Thyroid gland (tissue), 4 donors: ENCODE measurements at regions not wholly inside any gene's neighbourhood (a gene's known extent, or its start where the extent isn't known, plus 50 kb on each side); places are given as distances from the start of the nearest gene placed in this dataset.

Experiments used
- DNase-seq, 2 donors: peaks; one replicate each; pipeline ENCODE4 v3.0.0-alpha.2; 2019
- H3K27ac ChIP-seq, 3 donors: fragments of 200-600 bp; sonication (generic); 1 replicate in 2 of 3; 2 replicates in 1 of 3; pipeline ENCODE4 v1.5.1; 2016 to 2019; ENCODE audit warnings: mild to moderate bottlenecking in 1 of 3, moderate library complexity in 1 of 3
- H3K27me3 ChIP-seq: fragments of 200-600 bp; sonication (generic); one replicate; pipeline ENCODE4 v1.5.1; 2019
- H3K36me3 ChIP-seq, 2 donors: fragments of 200-600 bp; sonication (generic); one replicate each; pipeline ENCODE4 v1.5.1; 2016 to 2019
- H3K4me1 ChIP-seq, 2 donors: fragments of 200-600 bp; sonication (generic); one replicate each; pipeline ENCODE4 v1.5.1; 2017 to 2019
- H3K4me3 ChIP-seq, 3 donors: fragments of 200-600 bp; sonication (generic); replicated peaks in 1 of 3; 1 replicate in 2 of 3; 2 replicates in 1 of 3; pipeline ENCODE4 v1.5.1; 2016; ENCODE audit warnings: mild to moderate bottlenecking in 1 of 3
- H3K9me3 ChIP-seq: fragments of 200-600 bp; sonication (generic); one replicate; pipeline ENCODE4 v1.5.1; 2017
- CTCF ChIP-seq, 6 experiments: fragments of 200-600 bp in 3 of 6; fragments of 450-650 bp in 3 of 6; sonication (generic) in 3 of 6; IDR thresholded peaks; one replicate each; pipeline ENCODE4 v1.5.1; 2016 to 2019; ENCODE audit warnings: antibody characterized with exemption in 6 of 6, mild to moderate bottlenecking in 2 of 6, inconsistent platforms in 1 of 6, moderate library complexity in 1 of 6
- POLR2A ChIP-seq, 2 donors: fragments of 450-650 bp; IDR thresholded peaks; one replicate each; pipeline ENCODE4 v1.6.1; 2017; ENCODE audit warnings: antibody characterized with exemption in 2 of 2, mild to moderate bottlenecking in 2 of 2, moderate library complexity in 1 of 2
- WGBS, 2 donors: methylation state at CpG; one replicate each; pipeline ENCODE4 v1.1.5; 2017; 5-methylcytosine and 5-hydroxymethylcytosine counted together
- intact Hi-C: fragments of 100-400 bp; cut with DNase I; formaldehyde crosslinking; loops from one replicate; pipeline ENCODE4 v1.15.1; 2023

- WGBS, 2 donors, result 60 to 72% methylated on average over 3 of the region's 3 CpGs
- intact Hi-C loops, result no loop called here
These were observed 195.6 kb downstream of the PLK2 start for GRCh38 chr5:58264276-58264675.

GRCh38 chr5:58263296-58263695, 196.6 kb downstream of the PLK2 start:
- peaks cover 9 to 17% of the 10 kb centered on the region in 2 donors for H3K4me1 ChIP-seq
- TF ChIP-seq POLR2A (IDR thresholded peaks at IDR 0.05), result no peak
- TF ChIP-seq CTCF (IDR thresholded peaks at IDR 0.05), result no peak
- intact Hi-C loops, result no loop called here
- no peak overlapping the region for H3K27ac ChIP-seq
- no peaks in the 10 kb centered on the region for H3K9me3 ChIP-seq
- no peaks in the 10 kb centered on the region for H3K27me3 ChIP-seq
- DNase-seq, result no peak
- WGBS, 2 donors, result 95 to 100% methylated on average over 1 of the region's 1 CpG
- no peaks in the 10 kb centered on the region for H3K36me3 ChIP-seq
- no peak overlapping the region for H3K4me3 ChIP-seq

More at GRCh38 chr5:58264276-58264675, 195.6 kb downstream of the PLK2 start:
- TF ChIP-seq POLR2A (IDR thresholded peaks at IDR 0.05) (no peak), CTCF (IDR thresholded peaks at IDR 0.05) (no peak)
- Histone ChIP-seq H3K27ac (no peak overlapping the region), H3K36me3 (no peaks in the 10 kb centered on the region), H3K9me3 (no peaks in the 10 kb centered on the region), H3K4me3 (no peak overlapping the region), H3K27me3 (no peaks in the 10 kb centered on the region), H3K4me1 (peaks cover 9 to 12% of the 10 kb centered on the region in 2 donors)
- DNase-seq, result no peak

GRCh38 chr5:58262226-58262625, 197.7 kb downstream of the PLK2 start:
- peaks cover 9 to 17% of the 10 kb centered on the region in 2 donors for H3K4me1 ChIP-seq
- no peaks in the 10 kb centered on the region for H3K27me3 ChIP-seq
- H3K27ac ChIP-seq, result no peak overlapping the region
- H3K36me3 ChIP-seq, result no peaks in the 10 kb centered on the region
- H3K9me3 ChIP-seq, result no peaks in the 10 kb centered on the region
- 77 to 83% methylated on average over 1 of the region's 1 CpG for WGBS, 2 donors
- no peak for TF ChIP-seq CTCF (IDR thresholded peaks at IDR 0.05)
- no peak for TF ChIP-seq POLR2A (IDR thresholded peaks at IDR 0.05)
- intact Hi-C loops, result no loop called here
- no peak overlapping the region for H3K4me3 ChIP-seq
- DNase-seq, result no peak

- Histone ChIP-seq H3K27ac (no peak overlapping the region), H3K9me3 (no peaks in the 10 kb centered on the region), H3K27me3 (no peaks in the 10 kb centered on the region), H3K4me3 (no peak overlapping the region), H3K36me3 (no peaks in the 10 kb centered on the region), H3K4me1 (peaks cover 9 to 17% of the 10 kb centered on the region in 2 donors)
- TF ChIP-seq POLR2A (IDR thresholded peaks at IDR 0.05) (no peak), CTCF (IDR thresholded peaks at IDR 0.05) (no peak)
- DNase-seq, result no peak
- intact Hi-C loops, result no loop called here
- 70 to 73% methylated on average over 4 of the region's 4 CpGs for WGBS, 2 donors
These were observed 198.3 kb downstream of the PLK2 start for GRCh38 chr5:58261605-58262004.

- WGBS, 2 donors, result 87 to 95% methylated on average over 2 of the region's 2 CpGs
- Histone ChIP-seq H3K4me1 (peaks cover 9 to 17% of the 10 kb centered on the region in 2 donors), H3K36me3 (no peaks in the 10 kb centered on the region), H3K27me3 (no peaks in the 10 kb centered on the region), H3K4me3 (no peak overlapping the region), H3K27ac (peak overlapping the region in 2 of 3 donors; percentile 25 to 51), H3K9me3 (no peaks in the 10 kb centered on the region)
- DNase-seq, result no peak
- intact Hi-C loops, result no loop called here
- TF ChIP-seq POLR2A (IDR thresholded peaks at IDR 0.05) (no peak), CTCF (IDR thresholded peaks at IDR 0.05) (no peak)
These were observed 199.6 kb downstream of the PLK2 start for GRCh38 chr5:58260243-58260642.
